Left lung (tissue), 4 donors: ENCODE measurements at regions not wholly inside any gene's neighbourhood (a gene's known extent, or its start where the extent isn't known, plus 50 kb on each side); places are given as distances from the start of the nearest gene placed in this dataset.
A peak's percentile ranks its signal among the peaks of the same experiment; 100 is the strongest.

Experiments
- ATAC-seq: fragments of 200-7000 bp; cut with Tn5 transposase; one replicate; pipeline ENCODE4 v1.9.1; 2020; ENCODE audit warnings: moderate library complexity
- DNase-seq, 4 donors: peaks; one replicate each; pipeline ENCODE4 v3.0.0-alpha.2; 2013 to 2020
- H3K27ac ChIP-seq, 2 donors: fragments of 200-600 bp; sonication (generic) in 1 of 2; one replicate each; pipeline versions ENCODE4 v1.5.0 to v1.8.0; 2020 to 2021
- H3K27me3 ChIP-seq, 2 donors: fragments of 200-600 bp; sonication (generic) in 1 of 2; one replicate each; pipeline versions ENCODE4 v1.5.0 to v1.8.0; 2020 to 2021
- H3K36me3 ChIP-seq, 2 donors: fragments of 200-600 bp; sonication (generic) in 1 of 2; one replicate each; pipeline versions ENCODE4 v1.5.0 to v1.8.0; 2020 to 2021
- H3K4me1 ChIP-seq, 2 donors: fragments of 200-600 bp; one replicate each; pipeline ENCODE4 v1.8.0; 2021
- H3K4me3 ChIP-seq, 2 donors: fragments of 200-600 bp; sonication (generic) in 1 of 2; one replicate each; pipeline versions ENCODE4 v1.5.0 to v1.8.0; 2020 to 2021; ENCODE audit warnings: mild to moderate bottlenecking in 1 of 2
- H3K9me3 ChIP-seq, 2 donors: fragments of 200-600 bp; sonication (generic) in 1 of 2; one replicate each; pipeline versions ENCODE4 v1.5.0 to v1.8.0; 2020 to 2021
- CTCF ChIP-seq, 2 donors: fragments of 200-600 bp; sonication (generic) in 1 of 2; IDR thresholded peaks; one replicate each; pipeline versions ENCODE4 v1.5.0 to v1.8.0; 2021; ENCODE audit warnings: antibody characterized with exemption in 2 of 2
- intact Hi-C, 2 donors: fragments of 100-400 bp; cut with DNase I; formaldehyde crosslinking; loops; one replicate each; pipeline versions ENCODE4 v1.11.2 to v1.14.2; 2022
- donor health status: DM: no; HTN: yes; CAD: no.
- donor health status: DM: no; HTN: no; CAD: no.

- Histone ChIP-seq H3K36me3 (no peaks in the 10 kb centered on the region), H3K9me3 (no peaks in the 10 kb centered on the region), H3K4me3 (no peak overlapping the region), H3K27me3 (no peaks in the 10 kb centered on the region), H3K27ac (no peak overlapping the region), H3K4me1 (no peaks in the 10 kb centered on the region)
- ATAC-seq (no peak), DNase-seq (no peak)
- no peak for TF ChIP-seq CTCF (IDR thresholded peaks at IDR 0.05)
- intact Hi-C loops: no loop called here
Measured at GRCh38 chr3:67090474-67090873, 92.4 kb downstream of the KBTBD8 start.

- intact Hi-C loops: no loop called here
- H3K4me3 ChIP-seq: no peak overlapping the region
- no peaks in the 10 kb centered on the region for H3K27me3 ChIP-seq
- H3K4me1 ChIP-seq: no peaks in the 10 kb centered on the region
- H3K9me3 ChIP-seq: no peaks in the 10 kb centered on the region
- no peak for DNase-seq
- ATAC-seq: no peak
- H3K36me3 ChIP-seq: no peaks in the 10 kb centered on the region
- H3K27ac ChIP-seq: no peak overlapping the region
- no peak for TF ChIP-seq CTCF (IDR thresholded peaks at IDR 0.05)
Measured at GRCh38 chr3:67093305-67093704, 95.2 kb downstream of the KBTBD8 start.

- Histone ChIP-seq H3K4me3 (no peak overlapping the region), H3K4me1 (no peaks in the 10 kb centered on the region), H3K9me3 (no peaks in the 10 kb centered on the region), H3K36me3 (no peaks in the 10 kb centered on the region), H3K27me3 (no peaks in the 10 kb centered on the region), H3K27ac (no peak overlapping the region)
- ATAC-seq (no peak), DNase-seq (no peak)
- no peak for TF ChIP-seq CTCF (IDR thresholded peaks at IDR 0.05)
- intact Hi-C loops: no loop called here
Measured at GRCh38 chr3:67094167-67094566, 96.1 kb downstream of the KBTBD8 start.

GRCh38 chr3:67094774-67095173 lies 96.7 kb downstream of the KBTBD8 start:
- H3K36me3 ChIP-seq: no peaks in the 10 kb centered on the region
- no peak overlapping the region for H3K4me3 ChIP-seq
- ATAC-seq (no peak), DNase-seq (peak in 2 of 4 donors; percentile 19 to 54)
- intact Hi-C loops: no loop called here
- no peak overlapping the region for H3K27ac ChIP-seq
- no peaks in the 10 kb centered on the region for H3K27me3 ChIP-seq
- no peaks in the 10 kb centered on the region for H3K4me1 ChIP-seq
- no peak for TF ChIP-seq CTCF (IDR thresholded peaks at IDR 0.05)
- no peaks in the 10 kb centered on the region for H3K9me3 ChIP-seq

GRCh38 chr3:67104388-67104787 lies 106.3 kb downstream of the KBTBD8 start:
- no peaks in the 10 kb centered on the region for H3K4me1 ChIP-seq
- peaks cover 0 to 8% of the 10 kb centered on the region in 2 donors for H3K27me3 ChIP-seq
- no peaks in the 10 kb centered on the region for H3K36me3 ChIP-seq
- H3K4me3 ChIP-seq: no peak overlapping the region
- intact Hi-C loops: no loop called here
- no peak for TF ChIP-seq CTCF (IDR thresholded peaks at IDR 0.05)
- no peaks in the 10 kb centered on the region for H3K9me3 ChIP-seq
- no peak for DNase-seq
- no peak for ATAC-seq
- no peak overlapping the region for H3K27ac ChIP-seq
